PC-9 (cell line): ENCODE measurements at regions not wholly inside any gene's neighbourhood (a gene's known extent, or its start where the extent isn't known, plus 50 kb on each side); places are given as distances from the start of the nearest gene placed in this dataset.

Experiments used
- BruUV-seq: library from RNA; stranded (reverse); fragments of 400-500 nt; replicated peaks from 2 replicates; lab custom pipeline; 2021; lab: Mats Ljungman, UMichigan
- CTCF ChIA-PET: fragments of 300-600 bp; sonication (Branson Sonifier 250); formaldehyde crosslinking; loops from one replicate; lab custom pipeline; 2022; ENCODE audit warnings: antibody characterized with exemption; lab: Charles Lee
- POLR2A ChIA-PET: fragments of 300-600 bp; sonication (Branson Sonifier 250); formaldehyde crosslinking; loops from one replicate; lab custom pipeline; 2022; ENCODE audit warnings: antibody characterized with exemption; ENCODE audit not compliant: unreplicated experiment; lab: Charles Lee
- DNase-seq, 2 experiments: peaks; one replicate each; pipeline versions ENCODE4 v3.0.0 to v3.0.0-alpha.2; 2015 to 2022; ENCODE audit warnings: mixed read lengths in 1 of 2
- H2AFZ ChIP-seq: fragments of 200-600 bp; sonication (generic); 2 replicates; pipeline ENCODE4 v1.8.1; 2017; ENCODE audit warnings: antibody characterized with exemption
- H3F3A ChIP-seq: fragments of 200-600 bp; sonication (generic); 2 replicates; pipeline ENCODE4 v1.8.1; 2017; ENCODE audit warnings: antibody characterized with exemption, mild to moderate bottlenecking, low read depth; ENCODE audit not compliant: insufficient read depth
- H3K27ac ChIP-seq: fragments of 200-600 bp; sonication (generic); 2 replicates; pipeline ENCODE4 v1.6.1; 2016; ENCODE audit warnings: mixed run types
- H3K27me3 ChIP-seq: fragments of 200-600 bp; sonication (generic); 2 replicates; pipeline ENCODE4 v1.6.1; 2016; ENCODE audit warnings: low read depth, mixed run types; ENCODE audit not compliant: insufficient read depth
- H3K36me3 ChIP-seq: fragments of 200-600 bp; sonication (generic); 2 replicates; pipeline ENCODE4 v1.6.1; 2016; ENCODE audit warnings: low read depth, mixed run types
- H3K4me1 ChIP-seq: fragments of 200-600 bp; sonication (generic); replicated peaks from 2 replicates; pipeline ENCODE4 v1.6.1; 2016; ENCODE audit warnings: mixed run types; ENCODE audit not compliant: insufficient read depth
- H3K4me2 ChIP-seq: fragments of 200-600 bp; sonication (generic); 2 replicates; pipeline ENCODE4 v1.6.1; 2017; ENCODE audit warnings: mixed run types
- H3K4me3 ChIP-seq: fragments of 200-600 bp; sonication (generic); 2 replicates; pipeline ENCODE4 v1.6.1; 2016; ENCODE audit warnings: mixed run types
- H3K79me2 ChIP-seq: fragments of 200-600 bp; sonication (generic); 2 replicates; pipeline ENCODE4 v1.6.1; 2017; ENCODE audit warnings: low read depth, mixed run types
- H3K9me2 ChIP-seq: fragments of 200-600 bp; sonication (generic); 2 replicates; pipeline ENCODE4 v1.8.1; 2017; ENCODE audit warnings: mild to moderate bottlenecking; ENCODE audit not compliant: insufficient read depth
- H3K9me3 ChIP-seq: fragments of 200-600 bp; sonication (generic); 2 replicates; pipeline ENCODE4 v1.8.1; 2016; ENCODE audit warnings: low read depth; ENCODE audit not compliant: insufficient read depth
- H4K20me1 ChIP-seq: fragments of 200-600 bp; sonication (generic); 2 replicates; pipeline ENCODE4 v1.8.1; 2017; ENCODE audit not compliant: insufficient read depth
- EZH2 ChIP-seq: fragments of 200-600 bp; sonication (generic); IDR thresholded peaks from 2 replicates; pipeline ENCODE4 v1.8.0; 2017; ENCODE audit warnings: antibody characterized with exemption, low read depth
- intact Hi-C: fragments of 100-400 bp; cut with micrococcal nuclease; formaldehyde crosslinking; loops from one replicate; pipeline ENCODE4 v1.10.0; 2022; ENCODE audit not compliant: unreplicated experiment
- TF ChIP-seq, protein P1 (sequence below): fragments of 200-600 bp; sonication (generic); conservative IDR thresholded peaks from 2 replicates; pipeline ENCODE4 v1.6.1; 2017; ENCODE audit warnings: mixed run types, antibody characterized with exemption, mild to moderate bottlenecking, moderate library complexity

DNA sequence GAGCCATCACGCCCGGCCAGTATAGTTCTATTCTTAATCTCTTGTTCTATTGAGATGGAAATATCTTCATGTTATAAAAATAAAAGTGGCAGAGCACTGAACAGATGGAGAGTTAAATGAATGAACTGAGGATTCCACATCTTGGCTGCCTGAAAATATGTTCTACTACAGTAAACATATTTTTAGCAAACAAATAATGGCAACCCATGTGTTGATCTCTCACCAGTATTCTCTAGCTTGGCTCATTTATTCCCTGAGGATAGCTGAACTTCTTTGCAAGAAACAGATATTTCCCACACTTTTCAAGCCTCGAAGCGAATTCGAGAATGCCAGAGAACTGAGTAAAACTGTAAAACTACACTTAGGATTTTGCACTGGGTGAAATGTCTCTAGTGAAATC is 58.9 kb downstream of the DIRAS3 start:
- TF ChIP-seq, protein P1, sequence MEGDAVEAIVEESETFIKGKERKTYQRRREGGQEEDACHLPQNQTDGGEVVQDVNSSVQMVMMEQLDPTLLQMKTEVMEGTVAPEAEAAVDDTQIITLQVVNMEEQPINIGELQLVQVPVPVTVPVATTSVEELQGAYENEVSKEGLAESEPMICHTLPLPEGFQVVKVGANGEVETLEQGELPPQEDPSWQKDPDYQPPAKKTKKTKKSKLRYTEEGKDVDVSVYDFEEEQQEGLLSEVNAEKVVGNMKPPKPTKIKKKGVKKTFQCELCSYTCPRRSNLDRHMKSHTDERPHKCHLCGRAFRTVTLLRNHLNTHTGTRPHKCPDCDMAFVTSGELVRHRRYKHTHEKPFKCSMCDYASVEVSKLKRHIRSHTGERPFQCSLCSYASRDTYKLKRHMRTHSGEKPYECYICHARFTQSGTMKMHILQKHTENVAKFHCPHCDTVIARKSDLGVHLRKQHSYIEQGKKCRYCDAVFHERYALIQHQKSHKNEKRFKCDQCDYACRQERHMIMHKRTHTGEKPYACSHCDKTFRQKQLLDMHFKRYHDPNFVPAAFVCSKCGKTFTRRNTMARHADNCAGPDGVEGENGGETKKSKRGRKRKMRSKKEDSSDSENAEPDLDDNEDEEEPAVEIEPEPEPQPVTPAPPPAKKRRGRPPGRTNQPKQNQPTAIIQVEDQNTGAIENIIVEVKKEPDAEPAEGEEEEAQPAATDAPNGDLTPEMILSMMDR = no peak
- no peak for TF ChIP-seq EZH2
- H3K4me3 ChIP-seq = no peak overlapping the region
- H3F3A ChIP-seq = no peaks in the 10 kb centered on the region
- ChIA-PET CTCF (interaction anchor here (0.6 kb wide), 1 partner anchor 456 kb away, joined by 3 read pairs; no protein-coding TSS in a partner anchor), POLR2A (no interaction called here)
- no peaks in the 10 kb centered on the region for H3K27me3 ChIP-seq
- no peak overlapping the region for H2AFZ ChIP-seq
- no TSS peak for BruUV-seq
- no peaks in the 10 kb centered on the region for H3K79me2 ChIP-seq
- 0 out of 2 replicates have a peak, but pooled peaks cover 4% of the 10 kb centered on the region for H3K9me3 ChIP-seq
- no peaks in the 10 kb centered on the region for H3K9me2 ChIP-seq
- no peaks in the 10 kb centered on the region for H3K4me1 ChIP-seq
- H4K20me1 ChIP-seq = no peaks in the 10 kb centered on the region
- no peak overlapping the region for H3K27ac ChIP-seq
- no peak overlapping the region for H3K4me2 ChIP-seq
- DNase-seq = no peak
- no peaks in the 10 kb centered on the region for H3K36me3 ChIP-seq
- intact Hi-C loops = no loop called here

DNA sequence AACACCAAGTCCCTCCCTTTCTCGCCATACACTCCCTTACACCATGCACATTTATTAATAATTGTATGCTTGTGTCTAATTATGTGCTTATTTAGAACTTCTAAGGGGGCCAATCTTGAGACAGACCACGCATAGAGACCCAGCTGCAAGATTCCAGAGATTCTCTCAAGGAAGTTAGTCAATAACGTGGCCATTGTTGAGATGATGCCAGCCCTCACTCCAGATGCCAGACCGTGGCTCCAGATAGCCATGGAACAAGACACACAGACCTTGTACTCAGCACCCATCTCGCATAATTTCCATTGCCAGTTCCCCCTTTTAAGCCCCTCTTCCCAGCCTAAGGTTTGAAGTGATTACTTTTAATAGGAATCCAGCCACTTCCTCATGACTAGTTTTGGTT is 62.4 kb downstream of the DIRAS3 start:
- Histone ChIP-seq H3K79me2 (no peaks in the 10 kb centered on the region), H3K4me3 (no peak overlapping the region), H3K27ac (no peak overlapping the region), H4K20me1 (no peaks in the 10 kb centered on the region), H2AFZ (no peak overlapping the region), H3K36me3 (no peaks in the 10 kb centered on the region), H3K9me2 (no peaks in the 10 kb centered on the region), H3K4me2 (no peak overlapping the region), H3K9me3 (no peaks in the 10 kb centered on the region), H3K27me3 (no peaks in the 10 kb centered on the region), H3F3A (no peaks in the 10 kb centered on the region), H3K4me1 (no peaks in the 10 kb centered on the region)
- ChIA-PET CTCF (no interaction called here), POLR2A (no interaction called here)
- TF ChIP-seq, protein P1 = no peak
- intact Hi-C loops = no loop called here
- BruUV-seq = no TSS peak
- no peak for DNase-seq

DNA sequence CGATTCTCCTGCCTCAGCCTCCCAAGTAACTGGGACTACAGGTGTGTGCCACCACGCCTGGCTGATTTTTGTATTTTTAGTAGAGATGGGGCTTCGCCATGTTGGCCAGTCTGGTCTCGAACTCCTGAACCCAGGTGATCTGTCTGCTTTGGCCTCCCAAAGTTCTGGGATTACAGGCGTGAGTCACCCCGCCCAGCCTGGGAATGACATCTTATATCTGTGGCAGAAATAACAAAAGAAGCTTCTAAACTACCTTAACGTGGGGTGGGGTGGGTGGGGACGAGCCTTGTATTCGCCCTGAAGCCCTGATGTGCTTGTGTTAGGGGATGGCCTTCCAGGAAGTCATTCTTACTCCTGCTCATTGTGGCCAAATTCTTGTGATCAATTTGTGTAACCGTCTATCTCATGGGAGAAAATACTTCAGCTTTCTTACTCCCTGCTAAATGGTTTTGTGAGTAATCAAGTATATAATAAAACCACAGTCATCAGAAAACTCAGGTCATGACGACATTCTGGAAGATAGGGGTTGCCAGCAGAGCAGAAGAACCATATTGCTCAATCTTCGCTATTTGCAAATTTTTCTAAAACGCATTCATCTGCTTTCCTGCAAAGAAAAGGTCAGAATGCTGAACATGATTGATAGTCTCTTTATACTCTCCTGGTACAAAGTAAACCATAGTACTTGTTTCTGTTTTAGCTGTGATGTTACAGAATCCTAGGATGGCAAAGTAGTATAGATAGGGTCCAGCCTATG is 63.2 kb downstream of the DIRAS3 start:
- Histone ChIP-seq H2AFZ (no peak overlapping the region), H3K4me2 (no peak overlapping the region), H3K36me3 (no peaks in the 10 kb centered on the region), H3F3A (no peaks in the 10 kb centered on the region), H3K27me3 (no peaks in the 10 kb centered on the region), H3K4me1 (no peaks in the 10 kb centered on the region), H4K20me1 (no peaks in the 10 kb centered on the region), H3K79me2 (no peaks in the 10 kb centered on the region), H3K9me3 (no peaks in the 10 kb centered on the region), H3K9me2 (no peaks in the 10 kb centered on the region), H3K4me3 (no peak overlapping the region), H3K27ac (no peak overlapping the region)
- ChIA-PET CTCF (no interaction called here), POLR2A (no interaction called here)
- TF ChIP-seq EZH2 = no peak
- DNase-seq = no peak
- intact Hi-C loops = no loop called here
- BruUV-seq = no TSS peak
